T-helper 2 cell treated with Interferon-gamma antibody and Interleukin-4, amounts not matched to agents 100 ng/mL and 5 ng/mL, for 36 hours (primary cell): ENCODE measurements at regions not wholly inside any gene's neighbourhood (a gene's known extent, or its start where the extent isn't known, plus 50 kb on each side); places are given as distances from the start of the nearest gene placed in this dataset.

Experiments
- intact Hi-C: fragments of 100-400 bp; cut with micrococcal nuclease; formaldehyde crosslinking; loops from one replicate; pipeline ENCODE4 v1.15.1; 2023

DNA sequence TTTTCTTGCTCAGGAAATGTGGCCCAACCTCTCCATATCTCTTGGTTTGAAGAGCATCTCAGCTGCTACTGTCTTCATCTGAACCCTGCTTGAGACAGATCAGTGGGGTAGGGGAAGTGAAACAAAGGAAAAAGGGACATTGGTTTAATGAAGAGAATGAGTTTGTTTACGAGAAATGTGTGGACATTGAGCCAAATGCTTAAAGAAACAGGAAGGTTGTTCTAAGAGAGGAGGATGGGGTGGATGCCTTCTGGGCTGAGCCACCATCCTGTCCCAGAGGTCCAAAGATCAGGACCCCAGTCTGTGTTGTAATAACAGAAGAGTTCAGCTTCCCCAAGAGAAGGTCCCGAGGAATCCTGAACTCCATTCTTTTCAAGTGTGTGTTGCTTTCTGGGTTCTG, 369.7 kb downstream of the INSC start:
- intact Hi-C loops = no loop called here

DNA sequence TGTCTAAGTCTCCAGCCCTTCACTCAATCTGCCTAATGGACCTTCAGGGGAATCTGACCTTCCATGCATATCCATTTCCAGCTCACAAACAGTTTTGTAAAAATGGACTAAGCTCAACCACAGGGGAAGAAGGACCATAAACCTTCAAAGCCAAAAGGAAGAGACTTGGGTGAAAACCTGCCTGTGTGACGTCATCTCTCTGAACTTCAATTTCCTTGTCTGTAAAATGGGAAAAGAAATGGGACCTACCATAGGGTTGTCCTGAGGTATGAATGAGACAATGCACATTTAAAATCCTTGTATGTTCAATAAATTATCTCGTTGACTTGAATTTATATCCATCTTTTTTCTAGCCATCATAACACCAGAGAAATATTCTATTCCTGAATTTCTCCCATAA, 370.7 kb downstream of the INSC start:
- intact Hi-C loops = no loop called here

DNA sequence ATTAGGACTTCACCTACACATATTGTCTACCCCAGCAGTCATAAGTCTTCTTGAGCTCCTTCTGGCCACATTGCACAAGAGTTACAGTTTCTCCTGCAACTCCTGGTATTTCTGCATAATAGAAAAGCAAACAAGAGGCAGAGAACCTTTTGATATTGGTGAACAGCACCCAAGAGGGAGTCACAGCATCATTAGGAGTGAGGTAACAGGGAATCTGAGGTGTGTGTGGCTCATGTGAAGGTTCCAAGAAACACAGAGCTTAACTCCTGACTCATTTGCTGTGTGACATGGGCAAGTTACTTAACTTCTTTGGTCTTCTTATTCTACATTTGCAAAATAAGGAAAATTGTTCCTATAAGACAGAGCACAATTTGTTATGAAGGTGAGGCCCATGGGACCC, 374.6 kb downstream of the INSC start:
- intact Hi-C loops = no loop called here

DNA sequence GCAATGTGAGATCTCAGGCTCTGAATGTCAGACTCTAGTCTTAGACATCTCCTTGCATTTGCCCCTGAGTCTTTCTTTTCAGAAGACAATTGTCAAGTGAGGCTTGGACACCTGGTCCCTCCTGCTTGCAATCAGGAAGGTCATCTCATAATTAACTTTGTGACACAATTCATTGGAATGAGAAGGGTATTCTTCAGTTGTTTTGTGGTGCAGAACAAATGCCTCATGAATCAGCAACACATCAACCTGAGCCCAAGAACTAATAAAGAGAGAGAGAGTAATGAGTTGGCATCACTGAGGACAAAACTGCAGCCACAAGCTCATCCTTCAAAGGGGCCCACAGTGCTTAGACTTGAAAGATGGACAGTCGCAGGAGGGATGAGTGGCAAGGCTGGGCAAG, 375.8 kb downstream of the INSC start:
- intact Hi-C loops = no loop called here

DNA sequence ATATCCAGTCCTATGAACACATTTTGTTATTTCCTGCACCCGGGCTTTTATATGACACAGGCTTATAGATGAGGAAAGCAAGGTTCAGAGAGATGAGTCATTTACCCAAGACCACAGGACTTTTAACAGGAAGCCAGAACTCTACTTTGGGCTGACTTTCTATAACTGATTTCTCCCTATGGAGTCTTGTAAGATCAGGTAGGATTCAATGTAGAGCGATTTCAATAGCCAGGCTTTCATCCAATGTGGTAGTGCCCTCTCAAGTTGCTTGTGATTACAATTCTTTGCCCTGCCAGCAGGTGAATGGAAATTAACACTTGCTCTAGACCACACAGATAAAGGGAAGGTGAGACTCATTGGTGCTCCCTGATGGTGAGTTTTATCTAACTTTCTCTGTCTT, 378.3 kb downstream of the INSC start:
- intact Hi-C loops = no loop called here

DNA sequence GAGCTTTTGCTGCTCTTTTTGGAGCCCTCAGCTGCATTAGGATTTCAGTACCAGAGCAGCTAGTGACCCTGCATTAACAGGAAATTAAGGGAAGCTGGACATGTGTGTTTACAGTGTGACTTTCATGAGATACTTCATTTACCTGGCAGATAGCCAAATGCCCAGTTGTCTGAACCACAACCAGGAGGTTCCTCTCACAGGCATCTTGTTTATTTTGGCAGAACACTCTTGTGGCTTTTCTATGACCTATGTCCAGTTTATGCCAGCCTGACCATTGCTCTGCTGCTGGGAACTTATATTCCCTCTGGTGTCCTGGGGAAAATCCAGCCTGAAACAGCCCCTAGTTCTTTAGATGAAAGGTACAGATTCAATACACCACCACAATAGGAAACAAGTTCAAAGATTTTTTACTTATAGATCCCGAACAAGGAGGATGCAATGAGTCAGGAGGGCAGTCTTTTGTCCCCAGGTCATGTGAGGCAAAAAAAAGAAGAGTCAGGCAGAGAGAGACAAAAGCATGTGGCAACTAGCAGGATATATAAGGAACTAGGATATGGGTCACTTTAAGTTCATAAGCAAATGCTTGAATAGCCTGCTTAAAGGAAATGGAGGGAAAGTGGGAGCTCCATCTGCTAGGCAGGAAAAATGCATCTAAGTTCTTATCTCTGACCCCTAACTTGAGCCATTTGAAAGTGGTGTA, 379.3 kb downstream of the INSC start:
- intact Hi-C loops = no loop called here

DNA sequence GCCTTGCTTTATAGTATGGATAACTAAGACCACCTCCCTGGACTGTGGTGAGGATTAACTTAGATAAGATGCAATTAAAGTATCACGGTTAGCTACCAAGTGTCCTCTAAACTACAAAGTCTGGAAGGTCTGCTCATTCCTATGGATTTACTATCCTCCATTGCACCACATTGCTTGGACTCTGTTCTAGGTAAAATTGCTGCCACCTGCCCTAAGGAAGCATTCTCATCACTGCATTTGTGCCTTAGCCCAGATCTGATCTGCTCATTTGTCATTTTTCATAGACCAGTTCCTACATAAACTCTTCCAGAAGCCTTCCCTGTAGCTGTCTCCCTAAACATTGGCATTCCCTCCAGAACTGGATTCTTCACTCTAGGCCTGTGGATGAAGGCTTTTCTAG, 380.0 kb downstream of the INSC start:
- intact Hi-C loops = no loop called here

DNA sequence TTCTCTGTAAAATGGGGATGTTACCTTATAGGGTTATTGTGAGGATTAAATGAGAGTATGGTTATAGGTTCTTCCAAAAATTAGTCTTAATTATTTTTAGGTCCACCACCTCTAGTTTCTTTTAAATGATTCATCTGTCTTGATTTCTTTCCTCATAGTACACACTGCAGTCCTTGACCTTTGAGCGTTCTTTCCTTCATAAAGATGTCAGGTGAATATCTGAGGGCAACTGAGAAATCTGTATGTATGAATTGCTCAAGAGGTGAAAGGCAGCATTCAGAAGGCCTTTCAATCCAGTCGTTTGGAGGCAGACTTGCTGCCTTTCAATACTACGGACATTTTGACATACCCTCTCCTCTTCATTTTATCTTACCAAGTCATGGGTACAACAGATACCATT, 380.7 kb downstream of the INSC start:
- intact Hi-C loops = no loop called here

DNA sequence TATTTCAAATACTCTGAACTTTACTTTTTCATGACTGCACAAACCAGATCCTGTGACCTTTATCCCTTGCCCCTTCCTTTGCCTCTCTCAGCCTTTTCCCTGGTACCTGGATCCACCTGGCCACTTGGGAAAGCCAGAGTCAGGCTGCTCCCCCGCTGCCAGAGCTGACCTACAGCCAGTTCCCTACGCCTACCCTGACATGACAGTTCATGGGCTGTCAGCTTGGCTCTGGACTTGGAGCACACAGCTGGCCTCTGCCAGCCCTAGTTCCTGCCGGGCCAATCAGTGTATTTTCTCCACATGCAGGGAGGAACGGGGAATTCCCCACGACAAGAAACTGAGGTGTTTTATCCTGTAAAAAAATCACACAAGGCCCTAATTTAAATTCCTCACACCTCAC, 382.6 kb downstream of the INSC start:
- intact Hi-C loops = no loop called here

DNA sequence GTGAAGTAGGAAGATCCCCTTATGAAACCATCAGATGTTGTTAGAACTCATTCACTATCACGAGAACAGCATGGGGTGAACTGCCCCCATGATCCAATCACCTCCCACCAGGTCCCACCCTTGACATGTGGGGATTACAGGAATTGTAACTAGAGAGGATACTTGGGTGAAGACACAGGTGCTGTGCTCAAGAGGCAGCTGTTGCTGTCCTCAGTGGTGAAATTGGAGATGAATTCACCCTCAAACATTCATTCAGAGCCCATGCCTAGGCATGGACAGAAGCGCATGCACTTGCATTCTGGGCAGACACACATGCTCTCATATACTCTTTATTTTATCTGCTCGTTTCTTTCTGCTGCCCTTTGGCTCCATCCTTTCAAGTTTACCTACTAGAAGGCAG, 385.0 kb downstream of the INSC start:
- intact Hi-C loops = no loop called here

DNA sequence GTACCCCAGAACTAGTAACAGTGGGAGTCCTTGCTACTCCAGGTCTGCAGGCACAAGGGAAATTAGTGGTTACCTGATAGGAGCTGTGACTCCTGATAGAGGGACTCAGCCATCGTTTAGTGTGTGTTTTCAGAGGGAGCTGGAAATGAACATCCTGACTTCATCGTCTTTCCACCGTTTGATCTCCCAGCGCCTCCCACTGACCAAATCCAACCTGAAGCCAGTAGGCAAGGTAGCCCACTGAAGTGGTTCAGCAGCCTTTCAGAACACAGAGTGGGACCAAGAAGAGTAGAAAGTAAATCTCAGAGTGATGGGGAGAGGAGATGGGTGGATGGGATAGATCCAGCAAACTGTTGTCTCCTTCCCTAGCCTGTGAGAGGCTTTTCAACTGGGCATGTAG, 385.9 kb downstream of the INSC start:
- intact Hi-C loops = no loop called here

DNA sequence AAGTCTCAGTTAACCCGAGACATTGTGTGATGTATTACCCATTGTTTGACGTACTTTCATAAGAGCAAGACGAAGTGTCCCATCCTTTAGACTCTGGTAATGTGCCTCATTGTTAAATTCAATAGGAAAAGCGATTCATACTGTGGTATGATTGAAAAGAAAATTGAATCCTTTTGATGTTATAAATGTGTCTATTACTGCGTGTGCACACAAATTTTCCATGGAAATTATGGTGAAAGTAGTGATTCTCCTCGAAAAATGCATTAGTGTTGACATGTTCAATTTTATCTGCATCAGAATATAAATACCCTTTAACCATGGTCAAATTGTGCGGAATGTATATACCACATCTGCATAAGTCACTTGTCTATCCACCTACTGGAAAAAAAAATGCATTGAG, 386.8 kb downstream of the INSC start:
- intact Hi-C loops = no loop called here

DNA sequence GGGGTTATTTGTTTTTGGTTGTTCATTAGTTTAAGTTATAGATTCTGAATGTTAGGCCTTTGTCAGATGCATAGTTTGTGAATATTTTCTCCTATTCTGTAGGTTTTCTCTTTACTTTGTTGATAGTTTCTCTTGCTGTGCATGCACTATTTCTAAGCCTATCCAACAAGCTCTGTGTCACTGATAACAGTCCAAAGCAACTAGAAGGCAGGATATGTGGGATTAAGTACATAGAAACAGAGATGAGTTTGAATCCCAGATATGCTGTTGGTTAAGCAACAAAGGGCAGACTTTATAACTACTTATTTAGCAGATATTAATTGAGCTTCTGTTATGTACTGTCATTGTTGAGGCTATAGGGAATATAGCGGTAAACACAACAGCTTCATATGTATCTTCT, 390.4 kb downstream of the INSC start:
- intact Hi-C loops = no loop called here

DNA sequence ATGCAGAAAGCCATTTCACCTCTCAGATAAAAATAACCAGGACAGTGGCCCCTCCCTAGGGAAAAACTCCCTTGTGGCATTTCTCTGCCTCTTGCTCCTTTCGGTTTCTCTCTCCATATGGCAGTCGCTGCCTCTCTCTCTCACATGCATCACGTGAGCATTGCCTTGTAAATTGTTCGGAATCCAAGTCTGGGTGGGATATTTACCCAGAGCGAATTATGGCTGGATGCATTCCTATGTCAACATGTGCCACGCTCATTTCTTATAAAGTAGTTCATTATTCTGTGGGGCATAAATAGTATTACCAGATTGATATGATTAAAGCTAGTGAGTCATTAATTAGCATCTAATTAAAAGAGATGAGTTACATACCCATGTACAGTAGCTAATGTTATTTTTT, 392.9 kb downstream of the INSC start:
- intact Hi-C loops = no loop called here

DNA sequence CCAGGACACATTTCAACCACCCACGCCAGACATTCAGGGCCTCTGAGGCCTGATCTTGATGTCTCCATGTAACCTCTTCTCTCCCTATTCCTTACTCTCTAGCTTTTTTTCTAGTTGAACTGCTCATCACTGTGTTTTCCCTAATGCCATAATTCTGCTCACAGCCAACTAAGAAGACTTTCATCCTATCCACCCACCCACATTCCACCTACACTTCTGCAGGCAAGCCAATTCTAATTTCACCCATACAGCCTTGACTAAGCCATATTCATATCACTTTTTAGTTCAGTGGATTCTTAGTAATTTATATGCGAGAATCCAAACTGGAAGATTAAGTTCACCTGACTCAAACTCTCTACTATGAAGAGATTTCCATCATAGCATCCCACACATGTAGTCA, 394.4 kb downstream of the INSC start:
- intact Hi-C loops = no loop called here

DNA sequence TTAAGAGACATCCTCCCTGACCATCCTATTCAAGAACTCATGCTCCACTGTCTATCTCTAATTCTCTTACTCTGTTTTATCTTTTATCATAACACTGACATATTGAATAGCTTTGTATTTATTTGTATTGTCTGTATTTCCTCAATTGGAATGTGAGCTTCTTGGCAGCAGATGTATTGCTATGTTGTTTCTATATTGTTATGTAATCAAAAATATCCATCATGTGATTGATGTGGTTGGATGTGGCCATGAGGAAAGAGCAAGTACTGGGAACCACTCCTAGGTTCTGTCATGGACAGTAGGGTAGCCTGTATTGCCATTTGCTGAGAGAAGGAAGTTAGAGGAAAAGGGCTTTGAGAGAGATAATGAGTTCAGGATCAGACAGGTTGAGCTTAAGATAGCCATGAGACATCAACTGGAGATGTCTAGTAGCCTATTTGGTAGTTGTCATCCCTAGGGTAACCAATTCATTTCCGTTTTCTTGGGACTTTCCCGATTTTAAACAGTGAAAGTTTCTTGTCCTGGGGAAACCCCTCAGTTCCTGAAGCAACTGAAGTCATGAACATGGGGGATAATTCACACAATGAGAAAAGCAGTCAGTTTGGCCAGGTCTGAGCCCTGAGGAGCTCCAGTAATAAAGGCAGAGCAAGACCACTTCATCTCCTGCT, 404.5 kb downstream of the INSC start:
- intact Hi-C loops = no loop called here

DNA sequence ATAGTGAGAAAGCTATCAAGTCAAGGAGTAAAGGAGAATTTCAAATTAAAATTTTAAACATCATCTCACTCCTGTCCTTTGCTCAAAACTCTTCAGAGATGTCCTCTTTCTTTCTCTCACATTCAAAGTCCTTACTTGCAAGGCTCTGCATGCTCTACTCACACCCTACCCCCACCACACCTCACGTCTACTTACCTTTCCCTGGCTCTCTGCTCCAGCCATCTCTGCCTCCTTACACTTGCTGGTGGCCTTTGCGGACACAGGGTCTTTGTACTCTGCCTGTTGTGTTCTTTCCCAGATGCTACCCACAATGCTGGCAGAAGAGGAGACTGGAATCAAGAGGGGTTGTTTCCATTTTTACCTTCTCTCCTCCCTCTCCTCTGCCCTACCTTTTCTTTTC, 405.2 kb downstream of the INSC start:
- intact Hi-C loops = no loop called here

DNA sequence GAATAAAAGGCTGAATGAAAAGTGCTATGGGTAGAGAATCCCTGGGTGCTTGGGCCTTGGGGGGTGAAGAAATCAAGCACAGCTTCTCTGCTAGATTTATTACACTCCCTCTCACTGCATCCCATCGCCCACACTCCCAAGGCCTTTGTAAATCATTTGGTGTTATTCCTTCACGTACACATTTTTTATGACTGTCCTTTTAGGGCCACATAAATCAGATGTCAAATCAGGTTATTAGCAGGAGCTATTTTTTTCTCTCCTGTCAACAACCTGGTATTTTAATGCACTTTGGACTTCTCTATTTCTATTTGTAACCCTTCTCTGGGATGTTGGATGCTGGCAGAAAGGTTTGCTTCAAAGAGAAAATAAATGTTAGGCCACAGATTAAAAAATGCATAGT, 408.8 kb downstream of the INSC start:
- intact Hi-C loops = no loop called here

DNA sequence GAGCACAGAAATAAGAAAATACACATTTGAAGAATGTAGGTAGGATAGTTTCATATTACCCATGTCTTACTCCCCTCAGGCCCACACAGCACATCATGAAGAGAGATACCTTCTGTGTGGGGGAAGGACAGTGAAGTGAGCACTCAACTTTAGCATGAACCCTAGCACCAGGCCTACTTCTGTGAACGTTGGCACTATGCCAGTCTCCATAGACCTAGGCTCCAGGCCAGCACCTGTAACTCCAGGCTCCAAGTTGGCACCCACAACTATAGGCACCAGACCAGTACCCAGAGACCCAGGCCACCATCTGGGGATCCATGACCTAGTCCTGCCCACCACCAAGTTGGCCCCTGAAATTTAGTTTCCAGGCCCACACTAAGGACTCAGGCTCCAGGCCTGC, 410.9 kb downstream of the INSC start:
- intact Hi-C loops = no loop called here

DNA sequence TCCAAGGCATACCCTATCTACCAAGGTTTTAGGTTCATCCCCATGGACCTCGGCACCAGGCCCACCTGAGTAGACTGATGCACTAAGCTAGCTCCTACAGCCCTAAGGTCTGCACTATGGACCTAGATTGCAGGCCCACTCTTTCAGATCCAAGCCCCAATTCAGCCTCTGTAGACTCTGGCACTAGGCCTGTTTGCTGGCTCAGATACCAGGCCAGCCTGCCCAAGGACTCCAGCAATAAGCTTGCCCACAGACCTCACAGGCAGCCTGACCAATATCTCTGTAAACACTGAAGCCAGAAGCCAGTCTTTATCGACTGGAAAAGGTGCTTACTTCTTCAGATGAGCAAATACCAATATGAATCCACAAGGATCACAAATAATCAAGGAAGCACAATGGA, 411.3 kb downstream of the INSC start:
- intact Hi-C loops = no loop called here

DNA sequence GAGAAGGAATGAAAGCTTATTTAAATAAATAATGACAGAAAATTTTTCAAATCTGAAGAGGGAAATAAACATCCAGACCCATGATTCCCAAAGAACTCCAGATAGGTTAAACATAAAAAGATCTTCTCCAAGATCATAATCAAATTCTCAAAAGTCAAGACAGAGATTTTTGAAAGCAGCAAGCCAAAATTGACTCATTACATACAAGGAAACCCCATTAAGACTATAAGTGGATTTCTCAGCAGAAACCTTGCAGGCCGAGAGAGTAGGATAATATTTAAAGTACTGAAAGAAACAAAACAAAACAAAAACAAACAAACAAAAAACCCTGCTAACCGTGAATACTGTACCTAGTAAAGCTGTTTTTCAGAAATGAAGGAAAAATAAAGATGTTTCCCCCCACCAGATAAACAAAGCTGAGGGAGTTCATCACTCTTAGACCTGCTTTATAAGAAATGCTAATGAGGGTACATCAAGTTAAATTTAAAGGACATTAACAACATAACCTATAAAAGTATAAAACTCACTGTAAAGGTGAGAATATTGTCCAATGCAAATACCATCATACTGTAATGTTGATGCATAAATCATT, 412.2 kb downstream of the INSC start:
- intact Hi-C loops = no loop called here

DNA sequence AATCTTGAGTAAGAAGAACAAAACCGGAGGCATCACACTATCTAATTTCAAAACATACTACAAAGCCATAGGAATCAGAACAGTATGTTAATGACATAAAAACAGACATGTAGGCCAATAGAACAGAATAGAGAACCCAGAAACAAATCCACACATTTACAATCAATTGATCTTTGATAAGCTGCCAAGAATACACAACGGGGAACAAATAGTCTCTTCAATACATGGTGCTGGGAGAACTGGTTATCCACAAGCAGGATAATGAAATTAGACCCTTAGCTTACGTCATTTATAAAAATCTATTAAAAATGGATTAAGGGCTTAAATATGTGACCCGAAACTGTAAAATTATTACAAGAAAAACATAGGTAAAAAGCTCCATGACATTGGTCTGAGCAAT, 417.7 kb downstream of the INSC start:
- intact Hi-C loops = no loop called here

DNA sequence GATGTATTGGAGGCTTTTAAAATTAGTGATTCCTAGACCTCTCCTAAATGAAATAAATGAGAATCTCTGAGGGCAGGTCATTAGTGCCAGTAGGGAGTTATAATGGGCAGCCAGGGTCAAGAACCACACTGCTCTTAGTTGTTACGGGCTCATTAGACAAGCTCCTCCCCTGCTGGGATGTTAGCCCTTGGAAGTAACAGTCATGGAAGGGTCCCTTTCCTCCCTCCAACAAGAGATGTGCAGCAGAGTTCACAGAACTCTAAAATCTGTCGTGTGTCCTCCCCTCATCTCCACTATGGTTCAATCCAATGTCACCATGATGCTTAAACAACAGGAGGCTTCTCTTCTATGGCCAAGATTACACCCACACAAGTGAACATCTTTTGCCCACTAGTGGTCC, 419.5 kb downstream of the INSC start:
- intact Hi-C loops = no loop called here
